PC-9 (cell line): ENCODE measurements at regions not wholly inside any gene's neighbourhood (a gene's known extent, or its start where the extent isn't known, plus 50 kb on each side); places are given as distances from the start of the nearest gene placed in this dataset.

Source experiments
- BruUV-seq: library from RNA; stranded (reverse); fragments of 400-500 nt; replicated peaks from 2 replicates; lab custom pipeline; 2021; lab: Mats Ljungman, UMichigan
- CTCF ChIA-PET: fragments of 300-600 bp; sonication (Branson Sonifier 250); formaldehyde crosslinking; loops from one replicate; lab custom pipeline; 2022; ENCODE audit warnings: antibody characterized with exemption; lab: Charles Lee
- POLR2A ChIA-PET: fragments of 300-600 bp; sonication (Branson Sonifier 250); formaldehyde crosslinking; loops from one replicate; lab custom pipeline; 2022; ENCODE audit warnings: antibody characterized with exemption; ENCODE audit not compliant: unreplicated experiment; lab: Charles Lee
- DNase-seq, 2 experiments: peaks; one replicate each; pipeline versions ENCODE4 v3.0.0 to v3.0.0-alpha.2; 2015 to 2022; ENCODE audit warnings: mixed read lengths in 1 of 2
- H2AFZ ChIP-seq: fragments of 200-600 bp; sonication (generic); 2 replicates; pipeline ENCODE4 v1.8.1; 2017; ENCODE audit warnings: antibody characterized with exemption
- H3F3A ChIP-seq: fragments of 200-600 bp; sonication (generic); 2 replicates; pipeline ENCODE4 v1.8.1; 2017; ENCODE audit warnings: antibody characterized with exemption, mild to moderate bottlenecking, low read depth; ENCODE audit not compliant: insufficient read depth
- H3K27ac ChIP-seq: fragments of 200-600 bp; sonication (generic); 2 replicates; pipeline ENCODE4 v1.6.1; 2016; ENCODE audit warnings: mixed run types
- H3K27me3 ChIP-seq: fragments of 200-600 bp; sonication (generic); 2 replicates; pipeline ENCODE4 v1.6.1; 2016; ENCODE audit warnings: low read depth, mixed run types; ENCODE audit not compliant: insufficient read depth
- H3K36me3 ChIP-seq: fragments of 200-600 bp; sonication (generic); 2 replicates; pipeline ENCODE4 v1.6.1; 2016; ENCODE audit warnings: low read depth, mixed run types
- H3K4me1 ChIP-seq: fragments of 200-600 bp; sonication (generic); replicated peaks from 2 replicates; pipeline ENCODE4 v1.6.1; 2016; ENCODE audit warnings: mixed run types; ENCODE audit not compliant: insufficient read depth
- H3K4me2 ChIP-seq: fragments of 200-600 bp; sonication (generic); 2 replicates; pipeline ENCODE4 v1.6.1; 2017; ENCODE audit warnings: mixed run types
- H3K4me3 ChIP-seq: fragments of 200-600 bp; sonication (generic); 2 replicates; pipeline ENCODE4 v1.6.1; 2016; ENCODE audit warnings: mixed run types
- H3K79me2 ChIP-seq: fragments of 200-600 bp; sonication (generic); 2 replicates; pipeline ENCODE4 v1.6.1; 2017; ENCODE audit warnings: low read depth, mixed run types
- H3K9me2 ChIP-seq: fragments of 200-600 bp; sonication (generic); 2 replicates; pipeline ENCODE4 v1.8.1; 2017; ENCODE audit warnings: mild to moderate bottlenecking; ENCODE audit not compliant: insufficient read depth
- H3K9me3 ChIP-seq: fragments of 200-600 bp; sonication (generic); 2 replicates; pipeline ENCODE4 v1.8.1; 2016; ENCODE audit warnings: low read depth; ENCODE audit not compliant: insufficient read depth
- H4K20me1 ChIP-seq: fragments of 200-600 bp; sonication (generic); 2 replicates; pipeline ENCODE4 v1.8.1; 2017; ENCODE audit not compliant: insufficient read depth
- EZH2 ChIP-seq: fragments of 200-600 bp; sonication (generic); IDR thresholded peaks from 2 replicates; pipeline ENCODE4 v1.8.0; 2017; ENCODE audit warnings: antibody characterized with exemption, low read depth
- intact Hi-C: fragments of 100-400 bp; cut with micrococcal nuclease; formaldehyde crosslinking; loops from one replicate; pipeline ENCODE4 v1.10.0; 2022; ENCODE audit not compliant: unreplicated experiment
- TF ChIP-seq, protein P1 (sequence below): fragments of 200-600 bp; sonication (generic); conservative IDR thresholded peaks from 2 replicates; pipeline ENCODE4 v1.6.1; 2017; ENCODE audit warnings: mixed run types, antibody characterized with exemption, mild to moderate bottlenecking, moderate library complexity

GRCh38 chr20:12927489-12927888 is 81.3 kb upstream of the SPTLC3 start:
- no peaks in the 10 kb centered on the region for H3K9me2 ChIP-seq
- CTCF ChIA-PET, result no interaction called here

GRCh38 chr20:12928358-12928754 is 80.4 kb upstream of the SPTLC3 start:
- intact Hi-C loops, result loop anchor here (5.0 kb wide), 2 partner anchors 619 to 1129 kb away; no protein-coding TSS in a partner anchor
- H2AFZ ChIP-seq, result no peak overlapping the region
- no peaks in the 10 kb centered on the region for H3K36me3 ChIP-seq
- ChIA-PET POLR2A (interaction anchor here (0.6 kb wide), 1 partner anchor 63 kb away, joined by 4 read pairs; no protein-coding TSS in a partner anchor), CTCF (no interaction called here)
- peaks cover 24% of the 10 kb centered on the region; the same call in 1 of the 2 replicates for H3F3A ChIP-seq
- no peaks in the 10 kb centered on the region for H3K9me2 ChIP-seq
- no peaks in the 10 kb centered on the region for H4K20me1 ChIP-seq
- H3K79me2 ChIP-seq, result no peaks in the 10 kb centered on the region
- TF ChIP-seq, protein P1, sequence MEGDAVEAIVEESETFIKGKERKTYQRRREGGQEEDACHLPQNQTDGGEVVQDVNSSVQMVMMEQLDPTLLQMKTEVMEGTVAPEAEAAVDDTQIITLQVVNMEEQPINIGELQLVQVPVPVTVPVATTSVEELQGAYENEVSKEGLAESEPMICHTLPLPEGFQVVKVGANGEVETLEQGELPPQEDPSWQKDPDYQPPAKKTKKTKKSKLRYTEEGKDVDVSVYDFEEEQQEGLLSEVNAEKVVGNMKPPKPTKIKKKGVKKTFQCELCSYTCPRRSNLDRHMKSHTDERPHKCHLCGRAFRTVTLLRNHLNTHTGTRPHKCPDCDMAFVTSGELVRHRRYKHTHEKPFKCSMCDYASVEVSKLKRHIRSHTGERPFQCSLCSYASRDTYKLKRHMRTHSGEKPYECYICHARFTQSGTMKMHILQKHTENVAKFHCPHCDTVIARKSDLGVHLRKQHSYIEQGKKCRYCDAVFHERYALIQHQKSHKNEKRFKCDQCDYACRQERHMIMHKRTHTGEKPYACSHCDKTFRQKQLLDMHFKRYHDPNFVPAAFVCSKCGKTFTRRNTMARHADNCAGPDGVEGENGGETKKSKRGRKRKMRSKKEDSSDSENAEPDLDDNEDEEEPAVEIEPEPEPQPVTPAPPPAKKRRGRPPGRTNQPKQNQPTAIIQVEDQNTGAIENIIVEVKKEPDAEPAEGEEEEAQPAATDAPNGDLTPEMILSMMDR, result no peak
- TF ChIP-seq EZH2, result no peak
- H3K4me3 ChIP-seq, result no peak overlapping the region
- DNase-seq, result no peak
- peak overlapping the region; percentile 55; the same call in 1 of the 2 replicates for H3K4me2 ChIP-seq
- H3K27me3 ChIP-seq, result no peaks in the 10 kb centered on the region
- BruUV-seq, result no TSS peak
- no peaks in the 10 kb centered on the region; the same call in 1 of the 2 replicates for H3K9me3 ChIP-seq
- peaks cover 36% of the 10 kb centered on the region for H3K4me1 ChIP-seq
- H3K27ac ChIP-seq, result 0 out of 2 replicates have a peak overlapping the region, but pooled peaks have one; percentile 11

More at GRCh38 chr20:12927489-12927888, 81.3 kb upstream of the SPTLC3 start:
- Histone ChIP-seq H3K4me2 (peak overlapping the region; percentile 10; the same call in 1 of the 2 replicates), H3K4me1 (peaks cover 36% of the 10 kb centered on the region), H3K79me2 (no peaks in the 10 kb centered on the region), H3K27me3 (no peaks in the 10 kb centered on the region), H3F3A (peaks cover 24% of the 10 kb centered on the region; the same call in 1 of the 2 replicates), H3K9me3 (no peaks in the 10 kb centered on the region; the same call in 1 of the 2 replicates), H3K27ac (no peak overlapping the region), H3K36me3 (no peaks in the 10 kb centered on the region), H3K4me3 (no peak overlapping the region), H4K20me1 (no peaks in the 10 kb centered on the region), H2AFZ (no peak overlapping the region)
- intact Hi-C loops, result loop anchor here (5.0 kb wide), 2 partner anchors 620 to 1130 kb away; no protein-coding TSS in a partner anchor
- DNase-seq, result no peak
- POLR2A ChIA-PET, result no interaction called here
- TF ChIP-seq, protein P1, result no peak
- TF ChIP-seq EZH2, result no peak
- BruUV-seq, result no TSS peak

DNA sequence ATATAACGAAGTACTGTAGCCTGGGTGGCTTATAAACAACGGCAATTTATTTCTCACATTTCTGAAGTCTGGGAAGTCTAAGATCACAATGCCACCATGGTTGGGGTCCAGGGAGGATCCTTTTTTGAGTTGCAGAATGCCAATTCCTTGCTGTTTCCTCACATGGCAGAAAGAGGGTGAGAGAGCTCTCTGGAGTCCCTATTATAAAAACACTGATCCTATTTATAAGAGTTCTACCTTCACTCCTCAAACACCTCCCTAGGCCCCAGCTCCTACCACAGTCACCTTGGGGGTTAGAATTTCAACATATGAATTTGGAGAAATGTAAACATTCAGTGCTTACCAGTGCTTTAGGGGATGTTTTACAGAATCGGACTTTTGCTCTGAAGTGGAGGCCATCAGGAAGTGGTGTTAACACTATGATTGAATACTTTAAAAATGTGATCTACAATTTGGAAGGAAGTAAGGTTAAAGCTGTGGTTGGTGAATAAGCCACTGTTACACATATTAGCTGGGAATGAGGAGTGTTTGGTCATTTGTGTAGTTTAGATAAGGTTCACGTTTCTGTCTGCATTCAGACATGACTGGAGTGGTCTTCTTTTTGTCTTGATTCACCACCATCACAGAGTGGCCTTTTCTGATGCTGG is 79.9 kb upstream of the SPTLC3 start:
- peak; percentile 10 to 89 for DNase-seq
- 0 out of 2 replicates have a peak overlapping the region, but pooled peaks have one; percentile 17 for H2AFZ ChIP-seq

More for the DNA sequence above, 79.9 kb upstream of the SPTLC3 start:
- CTCF ChIA-PET, result no interaction called here
- Histone ChIP-seq H3K4me3 (no peak overlapping the region), H3K9me3 (no peaks in the 10 kb centered on the region; the same call in 1 of the 2 replicates), H3K4me2 (peak overlapping the region; percentile 55), H3K4me1 (peaks cover 36% of the 10 kb centered on the region), H3F3A (peaks cover 24% of the 10 kb centered on the region; the same call in 1 of the 2 replicates), H4K20me1 (no peaks in the 10 kb centered on the region), H3K9me2 (no peaks in the 10 kb centered on the region), H3K27me3 (no peaks in the 10 kb centered on the region), H3K36me3 (no peaks in the 10 kb centered on the region), H3K27ac (peak overlapping the region; percentile 62), H3K79me2 (no peaks in the 10 kb centered on the region)
- TF ChIP-seq, protein P1, result no peak
- no peak for TF ChIP-seq EZH2
- intact Hi-C loops, result loop anchor here (5.0 kb wide), 2 partner anchors 618 to 1128 kb away; no protein-coding TSS in a partner anchor
- POLR2A ChIA-PET, result interaction anchor here (0.6 to 0.7 kb wide), 3 partner anchors 10 to 1728 kb away, joined by 3 to 4 read pairs (median 3); no protein-coding TSS in a partner anchor
- no TSS peak for BruUV-seq
